ENCODE measurements at regions not wholly inside any gene's neighbourhood (a gene's known extent, or its start where the extent isn't known, plus 50 kb on each side); places are given as distances from the start of the nearest gene placed in this dataset.

DNA sequence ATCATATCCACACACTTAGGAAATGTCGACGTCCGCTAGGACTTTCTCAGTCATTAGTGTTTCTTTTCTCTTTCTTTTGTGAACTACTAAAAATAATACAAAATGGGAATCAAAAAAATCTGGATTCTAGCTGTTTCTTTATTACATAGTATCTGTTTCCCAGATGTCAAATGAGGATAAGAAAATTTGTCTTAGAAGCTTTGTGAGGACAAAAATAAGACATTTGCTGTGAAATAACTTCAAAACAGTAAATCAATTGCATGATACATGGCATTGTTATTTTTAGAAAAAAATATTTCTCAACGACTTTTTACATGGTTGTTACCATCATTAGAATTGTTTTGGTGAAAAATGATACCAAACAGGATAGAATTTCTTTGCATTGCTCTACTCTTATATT, 71.4 kb upstream of the IFNG-AS1 start:
- no peak for DNase-seq
- ChIA-PET POLR2A (no interaction called here), CTCF (interaction anchor here (0.7 to 1.3 kb wide), 2 partner anchors 25 to 269 kb away, joined by 3 read pairs; partner anchors contain the start of gene DYRK2)
- no peak overlapping the region for H3K9ac ChIP-seq
- H2AFZ ChIP-seq (ENCODE audit: low read depth) = no peak overlapping the region
- H3K36me3 ChIP-seq (replicated peaks in 1 of 2; ENCODE audit: control insufficient read depth in 1 of 2, insufficient read depth in 2 of 2, low read length in 1 of 2) = no peaks in the 10 kb centered on the region
- no peaks in the 10 kb centered on the region for H3K79me2 ChIP-seq (ENCODE audit: insufficient read depth)
- WGBS (ENCODE audit: low lambda C conversion rate) = 60% methylated on average over 4 of the region's 4 CpGs
- peaks cover 4% of the 10 kb centered on the region for H3F3A ChIP-seq (replicated peaks; ENCODE audit: insufficient read depth)
- no peaks in the 10 kb centered on the region for H3K9me3 ChIP-seq
- H3K9me2 ChIP-seq = no peaks in the 10 kb centered on the region; the same call in 1 of the 2 replicates
- no peaks in the 10 kb centered on the region for H3K27me3 ChIP-seq (ENCODE audit: insufficient read depth)
- H3K4me3 ChIP-seq (ENCODE audit: low read depth in 2 of 2, low read length in 1 of 2) = no peak overlapping the region
- no peak overlapping the region for H3K4me2 ChIP-seq
- no peak overlapping the region for H3K27ac ChIP-seq (ENCODE audit: low read depth in 2 of 2, low read length in 1 of 2)
- TF ChIP-seq FOXJ3 (CRISPR knock-in tag; IDR thresholded peaks at IDR 0.05) = no peak
- TF ChIP-seq TCF12 (IDR thresholded peaks at IDR 0.05) = no peak
- TF ChIP-seq RXRA (IDR thresholded peaks at IDR 0.05; ENCODE audit: borderline replicate concordance, low read depth) = no peak
- no peak for TF ChIP-seq SIN3A (IDR thresholded peaks at IDR 0.05; ENCODE audit: borderline replicate concordance, low read depth, low read length)
- no peak for TF ChIP-seq NRF1 (IDR thresholded peaks at IDR 0.05; ENCODE audit: low read depth, low read length)
- TF ChIP-seq, protein P1, sequence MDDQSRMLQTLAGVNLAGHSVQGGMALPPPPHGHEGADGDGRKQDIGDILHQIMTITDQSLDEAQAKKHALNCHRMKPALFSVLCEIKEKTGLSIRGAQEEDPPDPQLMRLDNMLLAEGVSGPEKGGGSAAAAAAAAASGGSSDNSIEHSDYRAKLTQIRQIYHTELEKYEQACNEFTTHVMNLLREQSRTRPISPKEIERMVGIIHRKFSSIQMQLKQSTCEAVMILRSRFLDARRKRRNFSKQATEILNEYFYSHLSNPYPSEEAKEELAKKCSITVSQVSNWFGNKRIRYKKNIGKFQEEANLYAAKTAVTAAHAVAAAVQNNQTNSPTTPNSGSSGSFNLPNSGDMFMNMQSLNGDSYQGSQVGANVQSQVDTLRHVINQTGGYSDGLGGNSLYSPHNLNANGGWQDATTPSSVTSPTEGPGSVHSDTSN (IDR thresholded peaks at IDR 0.05) = no peak
- TF ChIP-seq RFX5 (IDR thresholded peaks at IDR 0.05; ENCODE audit: low read length) = no peak
- TF ChIP-seq MXI1 (IDR thresholded peaks at IDR 0.05; ENCODE audit: low read depth, low read length) = no peak
- TF ChIP-seq JUND (IDR thresholded peaks at IDR 0.05) = no peak
- TF ChIP-seq TAF1 (IDR thresholded peaks at IDR 0.05; ENCODE audit: borderline replicate concordance, low read depth, low read length) = no peak
- no peak for TF ChIP-seq RCOR1 (IDR thresholded peaks at IDR 0.05; ENCODE audit: low read length)
- TF ChIP-seq EZH2phosphoT487 (IDR thresholded peaks at IDR 0.05; ENCODE audit: borderline replicate concordance, low read depth) = no peak
- TF ChIP-seq NFIC (IDR thresholded peaks at IDR 0.05; ENCODE audit: borderline replicate concordance) = no peak
- no peaks in the 10 kb centered on the region for H4K20me1 ChIP-seq (ENCODE audit: insufficient read depth)
- peaks cover 0 to 16% of the 10 kb centered on the region in 2 experiments; a peak in 1 of 4 replicates for H3K4me1 ChIP-seq (ENCODE audit: control insufficient read depth in 1 of 2, insufficient read depth in 2 of 2, low read depth in 1 of 2, low read length in 1 of 2)

DNA sequence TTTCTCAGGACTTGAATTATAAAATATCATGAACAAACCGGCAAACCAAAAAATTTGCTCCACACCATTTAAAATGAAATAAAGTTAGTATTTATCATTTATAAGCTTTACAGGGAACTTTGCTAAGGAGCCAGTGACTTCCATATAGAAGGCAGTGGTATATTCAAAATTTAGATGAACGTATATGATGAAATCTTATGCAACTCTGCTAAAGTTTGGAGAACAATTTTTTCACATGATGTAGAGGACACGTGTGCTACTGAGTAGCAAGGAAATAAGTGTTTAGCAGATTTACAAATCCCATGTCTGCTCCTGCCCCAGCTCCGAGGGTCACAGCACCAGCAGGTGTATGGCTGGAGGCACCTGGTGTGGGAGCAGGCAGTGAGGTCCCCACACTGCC, 70.8 kb upstream of the IFNG-AS1 start:
- H3K9ac ChIP-seq = no peak overlapping the region
- no peak for DNase-seq
- 86% methylated on average over 4 of the region's 4 CpGs for WGBS (ENCODE audit: low lambda C conversion rate)
- H3F3A ChIP-seq (replicated peaks; ENCODE audit: insufficient read depth) = peaks cover 4% of the 10 kb centered on the region
- no peaks in the 10 kb centered on the region; the same call in 1 of the 2 replicates for H3K9me2 ChIP-seq
- H3K27me3 ChIP-seq (ENCODE audit: insufficient read depth) = no peaks in the 10 kb centered on the region
- CTCF ChIA-PET = interaction anchor here (1.3 kb wide), 1 partner anchor 270 kb away, joined by 3 read pairs; the partner anchor contains the start of gene DYRK2
- no peaks in the 10 kb centered on the region for H3K9me3 ChIP-seq
- no peaks in the 10 kb centered on the region for H3K36me3 ChIP-seq (replicated peaks in 1 of 2; ENCODE audit: control insufficient read depth in 1 of 2, insufficient read depth in 2 of 2, low read length in 1 of 2)
- no peak overlapping the region for H3K4me2 ChIP-seq
- H3K4me1 ChIP-seq (ENCODE audit: control insufficient read depth in 1 of 2, insufficient read depth in 2 of 2, low read depth in 1 of 2, low read length in 1 of 2) = peaks cover 0 to 16% of the 10 kb centered on the region in 2 experiments; a peak in 1 of 4 replicates
- no peaks in the 10 kb centered on the region for H4K20me1 ChIP-seq (ENCODE audit: insufficient read depth)
- no peak overlapping the region for H2AFZ ChIP-seq (ENCODE audit: low read depth)
- POLR2A ChIA-PET = no interaction called here
- no peaks in the 10 kb centered on the region for H3K79me2 ChIP-seq (ENCODE audit: insufficient read depth)
- no peak overlapping the region for H3K4me3 ChIP-seq (ENCODE audit: low read depth in 2 of 2, low read length in 1 of 2)
- no peak overlapping the region for H3K27ac ChIP-seq (ENCODE audit: low read depth in 2 of 2, low read length in 1 of 2)
- no peak for TF ChIP-seq SMC3 (IDR thresholded peaks at IDR 0.05; ENCODE audit: low read depth, low read length)
- TF ChIP-seq GATA2 (CRISPR knock-in tag; IDR thresholded peaks at IDR 0.05) = no peak
- TF ChIP-seq, protein P2, sequence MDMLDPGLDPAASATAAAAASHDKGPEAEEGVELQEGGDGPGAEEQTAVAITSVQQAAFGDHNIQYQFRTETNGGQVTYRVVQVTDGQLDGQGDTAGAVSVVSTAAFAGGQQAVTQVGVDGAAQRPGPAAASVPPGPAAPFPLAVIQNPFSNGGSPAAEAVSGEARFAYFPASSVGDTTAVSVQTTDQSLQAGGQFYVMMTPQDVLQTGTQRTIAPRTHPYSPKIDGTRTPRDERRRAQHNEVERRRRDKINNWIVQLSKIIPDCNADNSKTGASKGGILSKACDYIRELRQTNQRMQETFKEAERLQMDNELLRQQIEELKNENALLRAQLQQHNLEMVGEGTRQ (IDR thresholded peaks at IDR 0.05; ENCODE audit: borderline replicate concordance, low read depth, low read length) = no peak
- TF ChIP-seq, protein P3, sequence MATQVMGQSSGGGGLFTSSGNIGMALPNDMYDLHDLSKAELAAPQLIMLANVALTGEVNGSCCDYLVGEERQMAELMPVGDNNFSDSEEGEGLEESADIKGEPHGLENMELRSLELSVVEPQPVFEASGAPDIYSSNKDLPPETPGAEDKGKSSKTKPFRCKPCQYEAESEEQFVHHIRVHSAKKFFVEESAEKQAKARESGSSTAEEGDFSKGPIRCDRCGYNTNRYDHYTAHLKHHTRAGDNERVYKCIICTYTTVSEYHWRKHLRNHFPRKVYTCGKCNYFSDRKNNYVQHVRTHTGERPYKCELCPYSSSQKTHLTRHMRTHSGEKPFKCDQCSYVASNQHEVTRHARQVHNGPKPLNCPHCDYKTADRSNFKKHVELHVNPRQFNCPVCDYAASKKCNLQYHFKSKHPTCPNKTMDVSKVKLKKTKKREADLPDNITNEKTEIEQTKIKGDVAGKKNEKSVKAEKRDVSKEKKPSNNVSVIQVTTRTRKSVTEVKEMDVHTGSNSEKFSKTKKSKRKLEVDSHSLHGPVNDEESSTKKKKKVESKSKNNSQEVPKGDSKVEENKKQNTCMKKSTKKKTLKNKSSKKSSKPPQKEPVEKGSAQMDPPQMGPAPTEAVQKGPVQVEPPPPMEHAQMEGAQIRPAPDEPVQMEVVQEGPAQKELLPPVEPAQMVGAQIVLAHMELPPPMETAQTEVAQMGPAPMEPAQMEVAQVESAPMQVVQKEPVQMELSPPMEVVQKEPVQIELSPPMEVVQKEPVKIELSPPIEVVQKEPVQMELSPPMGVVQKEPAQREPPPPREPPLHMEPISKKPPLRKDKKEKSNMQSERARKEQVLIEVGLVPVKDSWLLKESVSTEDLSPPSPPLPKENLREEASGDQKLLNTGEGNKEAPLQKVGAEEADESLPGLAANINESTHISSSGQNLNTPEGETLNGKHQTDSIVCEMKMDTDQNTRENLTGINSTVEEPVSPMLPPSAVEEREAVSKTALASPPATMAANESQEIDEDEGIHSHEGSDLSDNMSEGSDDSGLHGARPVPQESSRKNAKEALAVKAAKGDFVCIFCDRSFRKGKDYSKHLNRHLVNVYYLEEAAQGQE (IDR thresholded peaks at IDR 0.05; ENCODE audit: low read depth, low read length) = no peak
- TF ChIP-seq EZH2phosphoT487 (IDR thresholded peaks at IDR 0.05; ENCODE audit: borderline replicate concordance, low read depth) = no peak
- TF ChIP-seq, protein P4, sequence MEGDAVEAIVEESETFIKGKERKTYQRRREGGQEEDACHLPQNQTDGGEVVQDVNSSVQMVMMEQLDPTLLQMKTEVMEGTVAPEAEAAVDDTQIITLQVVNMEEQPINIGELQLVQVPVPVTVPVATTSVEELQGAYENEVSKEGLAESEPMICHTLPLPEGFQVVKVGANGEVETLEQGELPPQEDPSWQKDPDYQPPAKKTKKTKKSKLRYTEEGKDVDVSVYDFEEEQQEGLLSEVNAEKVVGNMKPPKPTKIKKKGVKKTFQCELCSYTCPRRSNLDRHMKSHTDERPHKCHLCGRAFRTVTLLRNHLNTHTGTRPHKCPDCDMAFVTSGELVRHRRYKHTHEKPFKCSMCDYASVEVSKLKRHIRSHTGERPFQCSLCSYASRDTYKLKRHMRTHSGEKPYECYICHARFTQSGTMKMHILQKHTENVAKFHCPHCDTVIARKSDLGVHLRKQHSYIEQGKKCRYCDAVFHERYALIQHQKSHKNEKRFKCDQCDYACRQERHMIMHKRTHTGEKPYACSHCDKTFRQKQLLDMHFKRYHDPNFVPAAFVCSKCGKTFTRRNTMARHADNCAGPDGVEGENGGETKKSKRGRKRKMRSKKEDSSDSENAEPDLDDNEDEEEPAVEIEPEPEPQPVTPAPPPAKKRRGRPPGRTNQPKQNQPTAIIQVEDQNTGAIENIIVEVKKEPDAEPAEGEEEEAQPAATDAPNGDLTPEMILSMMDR (IDR thresholded peaks at IDR 0.05) = no peak
- TF ChIP-seq RXRA (IDR thresholded peaks at IDR 0.05; ENCODE audit: borderline replicate concordance, low read depth) = no peak
- TF ChIP-seq RAD21 (IDR thresholded peaks at IDR 0.05; ENCODE audit: low read length) = no peak

Measured in SK-N-SH (cell line).